ENCODE measurements at regions not wholly inside any gene's neighbourhood (a gene's known extent, or its start where the extent isn't known, plus 50 kb on each side); places are given as distances from the start of the nearest gene placed in this dataset.
"Not testable (repeated sequence)": the region's sequence is repeated elsewhere in the genome, so short reads cannot be mapped to it uniquely, and the experiment has no call there.

- not testable (repeated sequence) for DNase-seq (ENCODE audit: low spot score)
These were observed 50.6 kb upstream of the GRHL3 start for GRCh38 chr1:24268555-24268954.

GRCh38 chr1:24266998-24267397 lies 52.2 kb upstream of the GRHL3 start:
- no peak for DNase-seq (ENCODE audit: low spot score)

GRCh38 chr1:24266398-24266941 lies 52.7 kb upstream of the GRHL3 start:
- DNase-seq (ENCODE audit: low spot score) = no peak

GRCh38 chr1:24263746-24264145 lies 55.4 kb upstream of the GRHL3 start:
- no peak for DNase-seq (ENCODE audit: low spot score)

GRCh38 chr1:24263211-24263610 lies 55.9 kb upstream of the GRHL3 start:
- DNase-seq (ENCODE audit: low spot score) = no peak

GRCh38 chr1:24261977-24262376 lies 57.2 kb upstream of the GRHL3 start:
- no peak for DNase-seq (ENCODE audit: low spot score)

GRCh38 chr1:24258735-24259424 lies 60.3 kb upstream of the GRHL3 start:
- no peak for DNase-seq (ENCODE audit: low spot score)

GRCh38 chr1:24257373-24257772 lies 61.8 kb upstream of the GRHL3 start:
- no peak for DNase-seq (ENCODE audit: low spot score)

GRCh38 chr1:24256687-24257086 lies 62.5 kb upstream of the GRHL3 start:
- no peak for DNase-seq (ENCODE audit: low spot score)

- DNase-seq (ENCODE audit: low spot score) = no peak
These were observed 63.9 kb upstream of the GRHL3 start for GRCh38 chr1:24255226-24255625.

GRCh38 chr1:24254783-24255182 lies 64.4 kb upstream of the GRHL3 start:
- DNase-seq (ENCODE audit: low spot score) = peak; percentile 11

GRCh38 chr1:24253571-24253970 lies 65.6 kb upstream of the GRHL3 start:
- DNase-seq (ENCODE audit: low spot score) = peak; percentile 12

- no peak for DNase-seq (ENCODE audit: low spot score)
These were observed 65.2 kb upstream of the IFNLR1 start for GRCh38 chr1:24252185-24252780.

GRCh38 chr1:24251501-24251900 lies 64.4 kb upstream of the IFNLR1 start:
- DNase-seq (ENCODE audit: low spot score) = no peak

GRCh38 chr1:24250791-24251190 lies 63.7 kb upstream of the IFNLR1 start:
- DNase-seq (ENCODE audit: low spot score) = no peak

- DNase-seq (ENCODE audit: low spot score) = no peak
These were observed 63.1 kb upstream of the IFNLR1 start for GRCh38 chr1:24250224-24250623.

- peak; percentile 34 for DNase-seq (ENCODE audit: low spot score)
These were observed 61.8 kb upstream of the IFNLR1 start for GRCh38 chr1:24248859-24249258.

- not testable (repeated sequence) for DNase-seq (ENCODE audit: low spot score)
These were observed 60.2 kb upstream of the IFNLR1 start for GRCh38 chr1:24247337-24247736.

- DNase-seq (ENCODE audit: low spot score) = no peak
These were observed 57.6 kb upstream of the IFNLR1 start for GRCh38 chr1:24244519-24245268.

GRCh38 chr1:24237750-24238395 lies 50.8 kb upstream of the IFNLR1 start:
- no peak for DNase-seq (ENCODE audit: low spot score)

GRCh38 chr1:24236789-24237371 lies 49.8 kb upstream of the IFNLR1 start:
- DNase-seq (ENCODE audit: low spot score) = no peak

Measured in NAMALWA (cell line).